Left cardiac atrium (tissue), 4 donors: ENCODE measurements at regions not wholly inside any gene's neighbourhood (a gene's known extent, or its start where the extent isn't known, plus 50 kb on each side); places are given as distances from the start of the nearest gene placed in this dataset.

Experiments used
- ATAC-seq, 2 donors: fragments of 200-7000 bp; cut with Tn5 transposase; one replicate each; pipeline ENCODE4 v1.9.1; 2020; ENCODE audit warnings: mild to moderate bottlenecking in 2 of 2, moderate library complexity in 2 of 2
- DNase-seq: peaks from one replicate; pipeline ENCODE4 v3.0.0-alpha.2; 2020
- intact Hi-C, 2 donors: fragments of 100-400 bp; cut with DNase I; formaldehyde crosslinking; loops; one replicate each; pipeline versions ENCODE4 v1.14.1 to v1.15.1; 2022 to 2023
- donor health status: DM: no; HTN: yes; CAD: no.
- donor health status: DM: no; HTN: yes; CAD: no; lungs with severe emphysema.
- donor health status: DM: yes; HTN: yes; CAD: no.
- donor health status: Dilated cardiomyopathy.

- intact Hi-C loops, result loop anchor here in 1 of 2 donors (10.0 kb wide), 2 partner anchors 279 to 459 kb away; partner anchors contain the start of gene INPP1
- no peak for DNase-seq
- ATAC-seq, result peak in 1 of 2 donors; percentile 22
Observed at GRCh38 chr2:190804182-190804795, 76.3 kb upstream of the GLS start.

GRCh38 chr2:190805126-190805525, 75.5 kb upstream of the GLS start:
- ATAC-seq (no peak), DNase-seq (no peak)
- intact Hi-C loops, result loop anchor here in 1 of 2 donors (10.0 kb wide), 2 partner anchors 280 to 460 kb away; partner anchors contain the start of gene INPP1

GRCh38 chr2:190805843-190806242, 74.8 kb upstream of the GLS start:
- intact Hi-C loops, result loop anchor here in 1 of 2 donors (10.0 kb wide), 2 partner anchors 281 to 461 kb away; partner anchors contain the start of gene INPP1
- ATAC-seq (no peak), DNase-seq (no peak)

GRCh38 chr2:190807886-190808285, 72.7 kb upstream of the GLS start:
- ATAC-seq (no peak), DNase-seq (no peak)
- intact Hi-C loops, result loop anchor here in 1 of 2 donors (10.0 kb wide), 2 partner anchors 283 to 463 kb away; partner anchors contain the start of gene INPP1

GRCh38 chr2:190809139-190809764, 71.4 kb upstream of the GLS start:
- no peak for DNase-seq
- intact Hi-C loops, result loop anchor here in 1 of 2 donors (10.0 kb wide), 2 partner anchors 284 to 464 kb away; partner anchors contain the start of gene INPP1
- no peak for ATAC-seq

GRCh38 chr2:190809876-190810525, 70.6 kb upstream of the GLS start:
- DNase-seq (no peak), ATAC-seq (no peak)
- intact Hi-C loops, result loop anchor here in 1 of 2 donors (10.0 kb wide), 2 partner anchors 285 to 465 kb away; partner anchors contain the start of gene INPP1

GRCh38 chr2:190810981-190811587, 69.5 kb upstream of the GLS start:
- intact Hi-C loops, result no loop called here
- no peak for DNase-seq
- ATAC-seq, result peak in 1 of 2 donors; percentile 47

- ATAC-seq, result no peak
- intact Hi-C loops, result no loop called here
- DNase-seq, result no peak
Observed at GRCh38 chr2:190811811-190812210, 68.8 kb upstream of the GLS start.

GRCh38 chr2:190812506-190813294, 67.9 kb upstream of the GLS start:
- intact Hi-C loops, result no loop called here
- ATAC-seq, result peak; percentile 38 to 68

GRCh38 chr2:190815226-190815625, 65.4 kb upstream of the GLS start:
- ATAC-seq (no peak), DNase-seq (no peak)
- intact Hi-C loops, result no loop called here

More at GRCh38 chr2:190812506-190813294, 67.9 kb upstream of the GLS start:
- DNase-seq, result no peak

- ATAC-seq (no peak), DNase-seq (no peak)
- intact Hi-C loops, result no loop called here
Observed at GRCh38 chr2:190817082-190817481, 63.5 kb upstream of the GLS start.

- DNase-seq (no peak), ATAC-seq (peak; percentile 47 to 87)
- intact Hi-C loops, result no loop called here
Observed at GRCh38 chr2:190819840-190820301, 60.8 kb upstream of the GLS start.

- no peak for DNase-seq
- intact Hi-C loops, result no loop called here
- ATAC-seq, result no peak
Observed at GRCh38 chr2:190820416-190820815, 60.2 kb upstream of the GLS start.

- DNase-seq, result no peak
- intact Hi-C loops, result no loop called here
Observed at GRCh38 chr2:190822043-190822442, 58.6 kb upstream of the GLS start.

GRCh38 chr2:190827720-190828119, 52.9 kb upstream of the GLS start:
- ATAC-seq, result no peak
- no peak for DNase-seq
- intact Hi-C loops, result no loop called here

More at GRCh38 chr2:190822043-190822442, 58.6 kb upstream of the GLS start:
- ATAC-seq, result no peak

GRCh38 chr2:190829642-190830041, 51.0 kb upstream of the GLS start:
- intact Hi-C loops, result no loop called here
- ATAC-seq (no peak), DNase-seq (no peak)
